HL-60 (cell line): ENCODE measurements at regions not wholly inside any gene's neighbourhood (a gene's known extent, or its start where the extent isn't known, plus 50 kb on each side); places are given as distances from the start of the nearest gene placed in this dataset.

ENCODE experiments used
- CTCF ChIP-seq: IDR thresholded peaks from one replicate; pipeline ENCODE4 v1.5.1; 2011; ENCODE audit warnings: low read length, control low read depth, inconsistent platforms; ENCODE audit not compliant: insufficient read depth
- REST ChIP-seq: IDR thresholded peaks from 2 replicates; pipeline ENCODE4 v1.6.1; 2012; ENCODE audit warnings: low read depth; ENCODE audit not compliant: insufficient replicate concordance

GRCh38 chr15:73821181-73821580, 52.2 kb upstream of the TBC1D21 start:
- no peak for TF ChIP-seq CTCF
- no peak for TF ChIP-seq REST
